HEK293 (cell line): ENCODE measurements at regions not wholly inside any gene's neighbourhood (a gene's known extent, or its start where the extent isn't known, plus 50 kb on each side); places are given as distances from the start of the nearest gene placed in this dataset.

ENCODE experiments used
- CTCF ChIA-PET: fragments of 350-600 bp; formaldehyde crosslinking; extraction: SDS; loops from one replicate; lab custom pipeline; 2021; ENCODE audit warnings: antibody characterized with exemption; lab: Yijun Ruan, JAX
- POLR2A ChIA-PET: fragments of 300-600 bp; formaldehyde crosslinking; extraction: SDS; loops from one replicate; lab custom pipeline; 2020; ENCODE audit warnings: antibody characterized with exemption, inconsistent platforms; lab: Yijun Ruan, JAX
- H3K27ac ChIP-seq: fragments of 200-500 bp; sonication (Bioruptor generic); 2 replicates; pipeline ENCODE4 v1.5.1; 2014; ENCODE audit warnings: low read depth, low read length, control low read depth, inconsistent platforms; ENCODE audit errors: extremely low read depth
- H3K36me3 ChIP-seq, 2 experiments: fragments of 200-500 bp in 1 of 2; sonication (Bioruptor generic) in 1 of 2; 1 replicate in 1 of 2; 2 replicates in 1 of 2; pipeline ENCODE4 v1.5.1; 2014 to 2017; ENCODE audit warnings: inconsistent platforms in 2 of 2, low read length in 2 of 2; ENCODE audit not compliant: control insufficient read depth in 2 of 2, insufficient read depth in 1 of 2
- H3K4me1 ChIP-seq: fragments of 200-500 bp; sonication (Bioruptor generic); 2 replicates; pipeline ENCODE4 v1.5.1; 2014; ENCODE audit warnings: mild to moderate bottlenecking, low read length, inconsistent platforms; ENCODE audit not compliant: control insufficient read depth, insufficient read depth
- H3K4me3 ChIP-seq: 2 replicates; pipeline ENCODE4 v1.5.1; 2011; ENCODE audit warnings: low read depth, mild to moderate bottlenecking, control low read depth, low read length, moderate library complexity
- H3K9me3 ChIP-seq: fragments of 200-500 bp; sonication (Bioruptor generic); 2 replicates; pipeline ENCODE4 v1.5.1; 2014; ENCODE audit warnings: low read depth, low read length, inconsistent platforms; ENCODE audit not compliant: control insufficient read depth, insufficient read depth
- KLF10 ChIP-seq: fragments of 450-650 bp; IDR thresholded peaks from 2 replicates; pipeline ENCODE4 v1.5.1; 2018; ENCODE audit warnings: missing biosample characterization, mild to moderate bottlenecking, missing genetic modification characterization
- KLF7 ChIP-seq: fragments of 450-650 bp; formaldehyde crosslinking; IDR thresholded peaks from 2 replicates; pipeline ENCODE4 v1.5.1; 2016; ENCODE audit warnings: missing biosample characterization, missing genetic modification characterization, borderline replicate concordance
- REPIN1 ChIP-seq: fragments of 450-650 bp; formaldehyde crosslinking; IDR thresholded peaks from 2 replicates; pipeline ENCODE4 v1.5.1; 2017; ENCODE audit warnings: missing biosample characterization, missing genetic modification characterization, low read depth
- SCRT2 ChIP-seq: fragments of 450-650 bp; formaldehyde crosslinking; IDR thresholded peaks from 2 replicates; pipeline ENCODE4 v1.5.1; 2016; ENCODE audit warnings: missing biosample characterization, missing genetic modification characterization
- SETDB1 ChIP-seq: IDR thresholded peaks from one replicate; pipeline ENCODE4 v1.6.1; 2017; ENCODE audit warnings: mild to moderate bottlenecking, low read length, moderate library complexity, mixed read lengths; ENCODE audit not compliant: insufficient read length
- TRIM28 ChIP-seq: IDR thresholded peaks from 2 replicates; pipeline ENCODE4 v1.6.1; 2011; ENCODE audit warnings: low read length, control low read depth, borderline replicate concordance
- ZNF133 ChIP-seq: fragments of 450-650 bp; formaldehyde crosslinking; IDR thresholded peaks from 2 replicates; pipeline ENCODE4 v1.5.1; 2016; ENCODE audit warnings: missing biosample characterization, missing genetic modification characterization
- ZNF140 ChIP-seq: fragments of 450-650 bp; formaldehyde crosslinking; IDR thresholded peaks from 2 replicates; pipeline ENCODE4 v1.5.1; 2016; ENCODE audit warnings: missing biosample characterization, missing genetic modification characterization
- ZNF175 ChIP-seq: fragments of 450-650 bp; formaldehyde crosslinking; IDR thresholded peaks from 2 replicates; pipeline ENCODE4 v1.5.1; 2016; ENCODE audit warnings: missing biosample characterization, missing genetic modification characterization
- ZNF223 ChIP-seq: fragments of 450-650 bp; formaldehyde crosslinking; IDR thresholded peaks from 2 replicates; pipeline ENCODE4 v1.5.1; 2016; ENCODE audit warnings: missing biosample characterization, missing genetic modification characterization
- ZNF354C ChIP-seq: fragments of 450-650 bp; formaldehyde crosslinking; IDR thresholded peaks from 2 replicates; pipeline ENCODE4 v1.5.1; 2016; ENCODE audit warnings: missing biosample characterization, missing genetic modification characterization, low read depth, borderline replicate concordance
- ZNF623 ChIP-seq: fragments of 450-650 bp; formaldehyde crosslinking; IDR thresholded peaks from 2 replicates; pipeline ENCODE4 v1.5.1; 2016; ENCODE audit warnings: missing biosample characterization, missing genetic modification characterization
- ZNF629 ChIP-seq: fragments of 450-650 bp; formaldehyde crosslinking; IDR thresholded peaks from 2 replicates; pipeline ENCODE4 v1.5.1; 2017; ENCODE audit warnings: missing biosample characterization, missing genetic modification characterization
- ZNF692 ChIP-seq: fragments of 450-650 bp; formaldehyde crosslinking; IDR thresholded peaks from 2 replicates; pipeline ENCODE4 v1.5.1; 2016; ENCODE audit warnings: missing biosample characterization, missing genetic modification characterization
- ZNF785 ChIP-seq: fragments of 450-650 bp; formaldehyde crosslinking; IDR thresholded peaks from 2 replicates; pipeline ENCODE4 v1.5.1; 2016; ENCODE audit warnings: missing biosample characterization, missing genetic modification characterization
- TF ChIP-seq, protein P1 (sequence below): fragments of 450-650 bp; formaldehyde crosslinking; conservative IDR thresholded peaks from 2 replicates; pipeline ENCODE4 v1.5.1; 2016; ENCODE audit warnings: low read depth, missing biosample characterization, missing genetic modification characterization
- TF ChIP-seq, protein P2 (sequence below): fragments of 450-650 bp; formaldehyde crosslinking; IDR thresholded peaks from 2 replicates; pipeline ENCODE4 v1.5.1; 2017; ENCODE audit warnings: missing biosample characterization, missing genetic modification characterization
- TF ChIP-seq, protein P3 (sequence below): fragments of 450-650 bp; formaldehyde crosslinking; IDR thresholded peaks from 2 replicates; pipeline ENCODE4; 2016; ENCODE audit warnings: missing biosample characterization, missing genetic modification characterization
- TF ChIP-seq, protein P4 (sequence below): fragments of 450-650 bp; formaldehyde crosslinking; IDR thresholded peaks from 2 replicates; pipeline ENCODE4 v1.5.1; 2017; ENCODE audit warnings: missing biosample characterization, missing genetic modification characterization

GRCh38 chr2:210991107-210991506 is 434.7 kb downstream of the CPS1 start:
- Histone ChIP-seq H3K4me3 (no peak overlapping the region), H3K9me3 (no peaks in the 10 kb centered on the region; the same call in 1 of the 2 replicates), H3K4me1 (no peaks in the 10 kb centered on the region), H3K27ac (no peak overlapping the region), H3K36me3 (no peaks in the 10 kb centered on the region)
- POLR2A ChIA-PET, result no interaction called here
- TF ChIP-seq, protein P1, sequence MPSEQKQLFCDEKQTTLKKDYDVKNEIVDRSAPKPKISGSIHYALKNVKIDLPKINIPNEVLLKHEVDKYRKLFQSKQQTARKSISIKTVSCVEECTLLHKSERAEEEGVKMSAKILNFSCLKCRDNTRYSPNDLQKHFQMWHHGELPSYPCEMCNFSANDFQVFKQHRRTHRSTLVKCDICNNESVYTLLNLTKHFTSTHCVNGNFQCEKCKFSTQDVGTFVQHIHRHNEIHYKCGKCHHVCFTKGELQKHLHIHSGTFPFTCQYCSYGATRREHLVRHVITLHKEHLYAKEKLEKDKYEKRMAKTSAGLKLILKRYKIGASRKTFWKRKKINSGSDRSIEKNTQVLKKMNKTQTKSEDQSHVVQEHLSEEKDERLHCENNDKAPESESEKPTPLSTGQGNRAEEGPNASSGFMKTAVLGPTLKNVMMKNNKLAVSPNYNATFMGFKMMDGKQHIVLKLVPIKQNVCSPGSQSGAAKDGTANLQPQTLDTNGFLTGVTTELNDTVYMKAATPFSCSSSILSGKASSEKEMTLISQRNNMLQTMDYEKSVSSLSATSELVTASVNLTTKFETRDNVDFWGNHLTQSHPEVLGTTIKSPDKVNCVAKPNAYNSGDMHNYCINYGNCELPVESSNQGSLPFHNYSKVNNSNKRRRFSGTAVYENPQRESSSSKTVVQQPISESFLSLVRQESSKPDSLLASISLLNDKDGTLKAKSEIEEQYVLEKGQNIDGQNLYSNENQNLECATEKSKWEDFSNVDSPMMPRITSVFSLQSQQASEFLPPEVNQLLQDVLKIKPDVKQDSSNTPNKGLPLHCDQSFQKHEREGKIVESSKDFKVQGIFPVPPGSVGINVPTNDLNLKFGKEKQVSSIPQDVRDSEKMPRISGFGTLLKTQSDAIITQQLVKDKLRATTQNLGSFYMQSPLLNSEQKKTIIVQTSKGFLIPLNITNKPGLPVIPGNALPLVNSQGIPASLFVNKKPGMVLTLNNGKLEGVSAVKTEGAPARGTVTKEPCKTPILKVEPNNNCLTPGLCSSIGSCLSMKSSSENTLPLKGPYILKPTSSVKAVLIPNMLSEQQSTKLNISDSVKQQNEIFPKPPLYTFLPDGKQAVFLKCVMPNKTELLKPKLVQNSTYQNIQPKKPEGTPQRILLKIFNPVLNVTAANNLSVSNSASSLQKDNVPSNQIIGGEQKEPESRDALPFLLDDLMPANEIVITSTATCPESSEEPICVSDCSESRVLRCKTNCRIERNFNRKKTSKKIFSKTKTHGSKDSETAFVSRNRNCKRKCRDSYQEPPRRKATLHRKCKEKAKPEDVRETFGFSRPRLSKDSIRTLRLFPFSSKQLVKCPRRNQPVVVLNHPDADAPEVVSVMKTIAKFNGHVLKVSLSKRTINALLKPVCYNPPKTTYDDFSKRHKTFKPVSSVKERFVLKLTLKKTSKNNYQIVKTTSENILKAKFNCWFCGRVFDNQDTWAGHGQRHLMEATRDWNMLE, result no peak
- TF ChIP-seq ZNF133 (tag by site-specific recombination) (no peak), KLF10 (tag by site-specific recombination) (no peak), ZNF140 (tag by site-specific recombination) (no peak), ZNF354C (tag by site-specific recombination) (no peak), ZNF175 (tag by site-specific recombination) (no peak), ZNF692 (tag by site-specific recombination) (no peak), ZNF629 (no peak), ZNF623 (tag by site-specific recombination) (no peak)
- TF ChIP-seq, protein P2, sequence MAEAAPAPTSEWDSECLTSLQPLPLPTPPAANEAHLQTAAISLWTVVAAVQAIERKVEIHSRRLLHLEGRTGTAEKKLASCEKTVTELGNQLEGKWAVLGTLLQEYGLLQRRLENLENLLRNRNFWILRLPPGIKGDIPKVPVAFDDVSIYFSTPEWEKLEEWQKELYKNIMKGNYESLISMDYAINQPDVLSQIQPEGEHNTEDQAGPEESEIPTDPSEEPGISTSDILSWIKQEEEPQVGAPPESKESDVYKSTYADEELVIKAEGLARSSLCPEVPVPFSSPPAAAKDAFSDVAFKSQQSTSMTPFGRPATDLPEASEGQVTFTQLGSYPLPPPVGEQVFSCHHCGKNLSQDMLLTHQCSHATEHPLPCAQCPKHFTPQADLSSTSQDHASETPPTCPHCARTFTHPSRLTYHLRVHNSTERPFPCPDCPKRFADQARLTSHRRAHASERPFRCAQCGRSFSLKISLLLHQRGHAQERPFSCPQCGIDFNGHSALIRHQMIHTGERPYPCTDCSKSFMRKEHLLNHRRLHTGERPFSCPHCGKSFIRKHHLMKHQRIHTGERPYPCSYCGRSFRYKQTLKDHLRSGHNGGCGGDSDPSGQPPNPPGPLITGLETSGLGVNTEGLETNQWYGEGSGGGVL (tag by site-specific recombination), result no peak
- TF ChIP-seq, protein P3, sequence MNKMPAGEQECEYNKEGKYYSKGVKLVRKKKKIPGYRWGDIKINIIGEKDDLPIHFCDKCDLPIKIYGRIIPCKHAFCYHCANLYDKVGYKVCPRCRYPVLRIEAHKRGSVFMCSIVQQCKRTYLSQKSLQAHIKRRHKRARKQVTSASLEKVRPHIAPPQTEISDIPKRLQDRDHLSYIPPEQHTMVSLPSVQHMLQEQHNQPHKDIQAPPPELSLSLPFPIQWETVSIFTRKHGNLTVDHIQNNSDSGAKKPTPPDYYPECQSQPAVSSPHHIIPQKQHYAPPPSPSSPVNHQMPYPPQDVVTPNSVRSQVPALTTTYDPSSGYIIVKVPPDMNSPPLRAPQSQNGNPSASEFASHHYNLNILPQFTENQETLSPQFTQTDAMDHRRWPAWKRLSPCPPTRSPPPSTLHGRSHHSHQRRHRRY (tag by site-specific recombination), result no peak
- CTCF ChIA-PET, result no interaction called here

DNA sequence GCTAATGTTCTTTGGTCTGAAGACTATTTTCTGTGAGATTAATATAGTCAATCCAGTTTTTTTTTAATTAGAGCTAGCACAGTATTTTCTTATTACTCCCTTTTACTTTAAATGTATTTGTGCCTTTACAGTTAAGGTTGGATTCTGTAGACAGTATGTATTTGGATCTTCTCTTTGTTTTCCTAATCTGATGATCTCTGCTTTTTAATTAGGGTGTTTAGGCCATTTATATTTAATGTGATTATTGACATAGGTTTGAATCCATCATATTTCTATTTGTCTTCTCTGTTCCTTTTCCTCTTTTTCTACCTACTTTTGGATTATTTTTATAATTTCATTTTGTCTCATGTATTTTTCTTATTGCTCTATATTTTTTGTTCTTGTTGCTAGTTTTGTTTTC is 437.7 kb downstream of the CPS1 start:
- no peaks in the 10 kb centered on the region for H3K4me1 ChIP-seq
- TF ChIP-seq SETDB1, result peak; percentile 74
- no peak for TF ChIP-seq SCRT2 (tag by site-specific recombination)
- no peak for TF ChIP-seq REPIN1
- no peak for TF ChIP-seq ZNF785 (tag by site-specific recombination)
- no peak for TF ChIP-seq ZNF223 (tag by site-specific recombination)
- TF ChIP-seq TRIM28, result no peak
- no peak for TF ChIP-seq KLF7 (tag by site-specific recombination)
- TF ChIP-seq, protein P4, sequence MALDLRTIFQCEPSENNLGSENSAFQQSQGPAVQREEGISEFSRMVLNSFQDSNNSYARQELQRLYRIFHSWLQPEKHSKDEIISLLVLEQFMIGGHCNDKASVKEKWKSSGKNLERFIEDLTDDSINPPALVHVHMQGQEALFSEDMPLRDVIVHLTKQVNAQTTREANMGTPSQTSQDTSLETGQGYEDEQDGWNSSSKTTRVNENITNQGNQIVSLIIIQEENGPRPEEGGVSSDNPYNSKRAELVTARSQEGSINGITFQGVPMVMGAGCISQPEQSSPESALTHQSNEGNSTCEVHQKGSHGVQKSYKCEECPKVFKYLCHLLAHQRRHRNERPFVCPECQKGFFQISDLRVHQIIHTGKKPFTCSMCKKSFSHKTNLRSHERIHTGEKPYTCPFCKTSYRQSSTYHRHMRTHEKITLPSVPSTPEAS (tag by site-specific recombination), result no peak
- no peak overlapping the region for H3K27ac ChIP-seq
- ChIA-PET POLR2A (no interaction called here), CTCF (no interaction called here)
- H3K4me3 ChIP-seq, result no peak overlapping the region
- H3K9me3 ChIP-seq, result no peaks in the 10 kb centered on the region; the same call in 1 of the 2 replicates
- H3K36me3 ChIP-seq, result no peaks in the 10 kb centered on the region
